Fibroblast of lung (primary cell): ENCODE measurements at regions not wholly inside any gene's neighbourhood (a gene's known extent, or its start where the extent isn't known, plus 50 kb on each side); places are given as distances from the start of the nearest gene placed in this dataset.

Experiments
- EZH2 ChIP-seq: IDR thresholded peaks from 2 replicates; pipeline ENCODE4 v1.5.1; 2012; ENCODE audit warnings: low read length, control low read depth, mild to moderate bottlenecking; ENCODE audit errors: missing control alignments
- TF ChIP-seq, protein P1 (sequence below), 2 donors: IDR thresholded peaks in 1 of 2; conservative IDR thresholded peaks in 1 of 2; 1 replicate in 1 of 2; 2 replicates in 1 of 2; pipeline ENCODE4 v1.5.1; 2011 to 2012; ENCODE audit warnings: low read length in 2 of 2, control low read depth in 1 of 2, inconsistent platforms in 1 of 2, low read depth in 1 of 2, mild to moderate bottlenecking in 1 of 2

DNA sequence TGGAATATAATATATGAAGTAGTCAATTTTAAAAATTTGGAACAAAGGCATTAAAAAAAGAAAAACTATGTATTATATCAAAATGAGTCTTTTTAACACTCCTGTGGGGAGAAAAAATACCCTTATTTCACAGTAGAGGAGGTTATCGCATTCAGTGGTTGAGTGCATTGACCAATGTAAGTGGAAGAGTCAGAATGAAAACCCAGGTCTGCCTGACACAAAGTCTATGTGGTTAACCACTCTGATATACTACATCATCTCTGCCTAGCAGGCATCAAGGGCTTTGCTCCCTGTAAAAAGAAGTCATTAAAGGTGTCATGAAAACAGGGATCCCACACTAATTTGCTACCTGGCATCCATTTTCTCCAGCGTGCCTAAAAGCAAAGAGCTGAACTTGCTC is 417.2 kb upstream of the C9orf72 start:
- TF ChIP-seq, protein P1, sequence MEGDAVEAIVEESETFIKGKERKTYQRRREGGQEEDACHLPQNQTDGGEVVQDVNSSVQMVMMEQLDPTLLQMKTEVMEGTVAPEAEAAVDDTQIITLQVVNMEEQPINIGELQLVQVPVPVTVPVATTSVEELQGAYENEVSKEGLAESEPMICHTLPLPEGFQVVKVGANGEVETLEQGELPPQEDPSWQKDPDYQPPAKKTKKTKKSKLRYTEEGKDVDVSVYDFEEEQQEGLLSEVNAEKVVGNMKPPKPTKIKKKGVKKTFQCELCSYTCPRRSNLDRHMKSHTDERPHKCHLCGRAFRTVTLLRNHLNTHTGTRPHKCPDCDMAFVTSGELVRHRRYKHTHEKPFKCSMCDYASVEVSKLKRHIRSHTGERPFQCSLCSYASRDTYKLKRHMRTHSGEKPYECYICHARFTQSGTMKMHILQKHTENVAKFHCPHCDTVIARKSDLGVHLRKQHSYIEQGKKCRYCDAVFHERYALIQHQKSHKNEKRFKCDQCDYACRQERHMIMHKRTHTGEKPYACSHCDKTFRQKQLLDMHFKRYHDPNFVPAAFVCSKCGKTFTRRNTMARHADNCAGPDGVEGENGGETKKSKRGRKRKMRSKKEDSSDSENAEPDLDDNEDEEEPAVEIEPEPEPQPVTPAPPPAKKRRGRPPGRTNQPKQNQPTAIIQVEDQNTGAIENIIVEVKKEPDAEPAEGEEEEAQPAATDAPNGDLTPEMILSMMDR (conservative IDR thresholded peaks at IDR 0.05 in 1 of 2, IDR thresholded peaks at IDR 0.05 in 1 of 2; ENCODE audit: low read depth in 1 of 2, low read length in 2 of 2): no peak
- TF ChIP-seq EZH2: no peak
